ENCODE measurements at regions not wholly inside any gene's neighbourhood (a gene's known extent, or its start where the extent isn't known, plus 50 kb on each side); places are given as distances from the start of the nearest gene placed in this dataset.

DNA sequence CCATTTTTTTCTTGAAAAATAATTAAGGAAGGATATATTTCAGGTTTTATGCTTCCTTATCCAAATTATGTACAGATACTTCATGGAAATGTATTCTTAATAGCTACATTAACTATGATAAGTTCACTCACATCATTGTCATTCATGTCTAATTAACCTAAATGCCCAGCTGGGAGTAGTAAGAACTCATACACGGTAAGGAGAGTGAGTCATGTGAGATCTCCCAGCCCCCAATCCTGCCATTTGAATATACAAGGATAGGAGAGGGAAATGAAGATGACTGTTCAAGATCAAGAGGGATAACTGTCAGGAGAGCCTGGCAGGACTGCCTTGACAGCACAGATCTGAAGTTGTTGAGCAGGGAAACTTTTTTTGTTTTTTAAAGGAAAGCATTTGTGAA, 343.4 kb upstream of the USP15 start:
- H3K9me3 ChIP-seq, result no peaks in the 10 kb centered on the region
- TF ChIP-seq CTCF (IDR thresholded peaks at IDR 0.05), result no peak
- TF ChIP-seq POLR2A (IDR thresholded peaks at IDR 0.05), result no peak
- H3K36me3 ChIP-seq (replicated peaks in 1 of 2; ENCODE audit: insufficient read depth in 1 of 2, low read depth in 2 of 2), result no peaks in the 10 kb centered on the region
- no peaks in the 10 kb centered on the region for H3K4me1 ChIP-seq
- no peak for ATAC-seq
- H3K27ac ChIP-seq, result no peak overlapping the region
- no peak for DNase-seq
- intact Hi-C loops (cut with DNase I), result no loop called here
- 33 to 41% methylated on average over 1 of the region's 1 CpG for WGBS, 2 donors
- no peak overlapping the region for H3K4me3 ChIP-seq
- H3K27me3 ChIP-seq, result no peaks in the 10 kb centered on the region

GRCh38 chr12:61919686-61920085, 340.5 kb upstream of the USP15 start:
- Histone ChIP-seq H3K9me3 (no peaks in the 10 kb centered on the region), H3K4me1 (no peaks in the 10 kb centered on the region), H3K27ac (no peak overlapping the region), H3K36me3 (replicated peaks in 1 of 2; ENCODE audit: insufficient read depth in 1 of 2, low read depth in 2 of 2) (no peaks in the 10 kb centered on the region), H3K4me3 (no peak overlapping the region), H3K27me3 (no peaks in the 10 kb centered on the region)
- no peak for ATAC-seq
- DNase-seq, result no peak
- intact Hi-C loops (cut with DNase I), result no loop called here
- 33 to 75% methylated on average over 1 of the region's 1 CpG for WGBS, 2 donors
- no peak for TF ChIP-seq POLR2A (IDR thresholded peaks at IDR 0.05)
- TF ChIP-seq CTCF (IDR thresholded peaks at IDR 0.05), result no peak

- Histone ChIP-seq H3K4me3 (no peak overlapping the region), H3K27me3 (no peaks in the 10 kb centered on the region), H3K27ac (no peak overlapping the region), H3K36me3 (replicated peaks in 1 of 2; ENCODE audit: insufficient read depth in 1 of 2, low read depth in 2 of 2) (no peaks in the 10 kb centered on the region), H3K4me1 (no peaks in the 10 kb centered on the region), H3K9me3 (no peaks in the 10 kb centered on the region)
- ATAC-seq, result no peak
- no peak for TF ChIP-seq CTCF (IDR thresholded peaks at IDR 0.05)
- no peak for TF ChIP-seq POLR2A (IDR thresholded peaks at IDR 0.05)
- 20 to 41% methylated on average over 1 of the region's 1 CpG for WGBS, 2 donors
- intact Hi-C loops (cut with DNase I), result no loop called here
- DNase-seq, result no peak
These were observed 340.0 kb upstream of the USP15 start for GRCh38 chr12:61920230-61920629.

DNA sequence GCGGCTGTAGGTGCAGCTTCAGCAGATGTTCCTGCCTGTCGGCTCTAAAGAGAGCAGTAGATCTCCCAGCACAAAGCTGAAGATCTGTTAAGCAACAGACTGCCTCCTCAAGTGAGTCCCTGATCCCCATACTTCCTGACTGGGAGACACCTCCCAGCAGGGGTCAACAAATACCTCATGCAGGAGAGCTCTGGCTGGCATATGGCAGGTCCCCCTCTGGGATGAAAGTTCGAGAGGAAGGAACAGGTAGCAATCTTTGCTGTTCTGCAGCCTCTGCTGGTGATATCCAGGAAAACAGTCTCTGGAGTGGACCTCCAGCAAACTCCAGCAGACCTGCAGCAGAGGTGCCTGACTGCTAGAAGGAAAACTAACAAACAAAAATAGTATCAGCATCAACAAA, 337.1 kb upstream of the USP15 start:
- Histone ChIP-seq H3K4me1 (no peaks in the 10 kb centered on the region), H3K27ac (no peak overlapping the region), H3K27me3 (no peaks in the 10 kb centered on the region), H3K9me3 (no peaks in the 10 kb centered on the region), H3K36me3 (replicated peaks in 1 of 2; ENCODE audit: insufficient read depth in 1 of 2, low read depth in 2 of 2) (no peaks in the 10 kb centered on the region), H3K4me3 (no peak overlapping the region)
- TF ChIP-seq CTCF (IDR thresholded peaks at IDR 0.05), result no peak
- TF ChIP-seq POLR2A (IDR thresholded peaks at IDR 0.05), result no peak
- DNase-seq (no peak), ATAC-seq (no peak)
- intact Hi-C loops (cut with DNase I), result no loop called here
- WGBS, 2 donors, result 55 to 80% methylated on average over 2 to 3 of the region's 3 CpGs

DNA sequence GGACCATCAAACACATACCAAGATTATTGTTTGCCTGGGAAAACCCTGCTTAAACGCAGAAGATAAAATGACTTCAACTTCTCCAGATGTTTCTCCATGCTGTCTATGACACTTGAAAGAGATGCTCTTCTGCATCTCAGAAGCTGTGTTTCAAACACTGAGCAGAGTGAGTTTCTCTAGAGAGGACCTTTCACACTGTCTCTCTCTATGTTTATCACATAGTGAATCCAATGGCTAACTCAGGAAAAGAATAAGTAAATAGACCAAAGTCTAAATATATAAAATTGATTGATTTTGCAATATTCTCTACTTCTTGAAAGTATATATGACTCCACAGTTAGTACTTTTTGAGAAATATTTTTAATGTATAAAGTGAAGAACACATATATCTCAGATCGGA, 325.6 kb upstream of the USP15 start:
- Histone ChIP-seq H3K27me3 (no peaks in the 10 kb centered on the region), H3K4me1 (no peaks in the 10 kb centered on the region), H3K36me3 (replicated peaks in 1 of 2; ENCODE audit: insufficient read depth in 1 of 2, low read depth in 2 of 2) (no peaks in the 10 kb centered on the region), H3K27ac (no peak overlapping the region), H3K9me3 (no peaks in the 10 kb centered on the region), H3K4me3 (no peak overlapping the region)
- intact Hi-C loops (cut with DNase I), result no loop called here
- no peak for ATAC-seq
- WGBS, 2 donors, result 72 to 75% methylated on average over 2 of the region's 2 CpGs
- no peak for DNase-seq
- no peak for TF ChIP-seq POLR2A (IDR thresholded peaks at IDR 0.05)
- no peak for TF ChIP-seq CTCF (IDR thresholded peaks at IDR 0.05)
